Adrenal gland (tissue), 9 donors: ENCODE measurements at regions not wholly inside any gene's neighbourhood (a gene's known extent, or its start where the extent isn't known, plus 50 kb on each side); places are given as distances from the start of the nearest gene placed in this dataset.
"Not testable (repeated sequence)": the region's sequence is repeated elsewhere in the genome, so short reads cannot be mapped to it uniquely, and the experiment has no call there.

ENCODE experiments used
- DNase-seq, 7 donors: peaks; one replicate each; pipeline ENCODE4 v3.0.0-alpha.2; 2019 to 2020
- H3K27ac ChIP-seq, 5 donors: fragments of 200-600 bp; sonication (generic) in 4 of 5; 1 replicate in 3 of 5; 2 replicates in 2 of 5; pipeline versions ENCODE4 v1.5.1 to v1.8.0; 2016 to 2020; ENCODE audit warnings: mild to moderate bottlenecking in 1 of 5
- H3K27me3 ChIP-seq: fragments of 200-600 bp; 2 replicates; pipeline ENCODE4 v1.8.0; 2021
- H3K36me3 ChIP-seq, 2 donors: fragments of 200-600 bp; replicated peaks in 1 of 2; 1 replicate in 1 of 2; 2 replicates in 1 of 2; pipeline versions ENCODE4 v1.5.1 to v1.8.0; 2018 to 2022
- H3K4me1 ChIP-seq, 2 donors: fragments of 200-600 bp; replicated peaks in 1 of 2; 1 replicate in 1 of 2; 2 replicates in 1 of 2; pipeline versions ENCODE4 v1.5.1 to v1.8.0; 2018 to 2021
- H3K4me3 ChIP-seq, 4 donors: fragments of 200-600 bp; sonication (generic) in 3 of 4; one replicate each; pipeline ENCODE4 v1.5.1; 2016 to 2018
- H3K9me3 ChIP-seq, 3 donors: fragments of 200-600 bp; sonication (generic) in 1 of 3; replicated peaks in 1 of 3; 1 replicate in 2 of 3; 2 replicates in 1 of 3; pipeline versions ENCODE4 v1.5.1 to v1.8.0; 2016 to 2021
- CTCF ChIP-seq, 6 experiments: fragments of 450-650 bp in 4 of 6; fragments of 200-600 bp in 2 of 6; sonication (generic) in 1 of 6; IDR thresholded peaks; 1 replicate in 5 of 6; 2 replicates in 1 of 6; pipeline versions ENCODE4 v1.5.1 to v1.8.0; 2016 to 2021; ENCODE audit warnings: antibody characterized with exemption in 6 of 6, mild to moderate bottlenecking in 2 of 6, moderate library complexity in 1 of 6
- POLR2A ChIP-seq, 2 donors: fragments of 450-650 bp; IDR thresholded peaks; one replicate each; pipeline ENCODE4 v1.6.1; 2017; ENCODE audit warnings: antibody characterized with exemption in 2 of 2, mild to moderate bottlenecking in 2 of 2, moderate library complexity in 1 of 2
- WGBS, 4 donors: extraction: QIAGEN DNeasy Blood & Tissue Kit in 2 of 4; methylation state at CpG; one replicate each; pipeline versions ENCODE4 v1.1.5 to v1.1.7; 2013 to 2017; 5-methylcytosine and 5-hydroxymethylcytosine counted together
- intact Hi-C, 2 donors: fragments of 100-400 bp; cut with DNase I; formaldehyde crosslinking; loops; one replicate each; pipeline versions ENCODE4 v1.14.1 to v1.15.0; 2022 to 2023
- donor health status: healthy with polysubstance abuse.
- donor health status: Bipolar disorder and iron deficiency.
- donor health status: DM: yes; HTN: yes; CAD: no.
- donor health status: DM: no; HTN: no; CAD: no.
- donor health status: DM: no; HTN: no; CAD: no.

GRCh38 chr10:81576336-81576735, 298.7 kb upstream of the NRG3 start:
- H3K9me3 ChIP-seq: no peaks in the 10 kb centered on the region
- no peak for DNase-seq
- intact Hi-C loops: no loop called here
- TF ChIP-seq POLR2A (IDR thresholded peaks at IDR 0.05) (no peak), CTCF (IDR thresholded peaks at IDR 0.05) (no peak)
- H3K4me1 ChIP-seq: no peaks in the 10 kb centered on the region
- H3K27ac ChIP-seq: no peak overlapping the region
- H3K36me3 ChIP-seq: no peaks in the 10 kb centered on the region
- WGBS, 4 donors: 93 to 100% (median 97%) methylated on average over 2 of the region's 2 CpGs
- no peaks in the 10 kb centered on the region for H3K27me3 ChIP-seq
- H3K4me3 ChIP-seq: no peak overlapping the region

GRCh38 chr10:81594991-81595390, 280.0 kb upstream of the NRG3 start:
- 63 to 79% (median 71%) methylated on average over 1 of the region's 1 CpG for WGBS, 4 donors
- intact Hi-C loops: no loop called here

DNA sequence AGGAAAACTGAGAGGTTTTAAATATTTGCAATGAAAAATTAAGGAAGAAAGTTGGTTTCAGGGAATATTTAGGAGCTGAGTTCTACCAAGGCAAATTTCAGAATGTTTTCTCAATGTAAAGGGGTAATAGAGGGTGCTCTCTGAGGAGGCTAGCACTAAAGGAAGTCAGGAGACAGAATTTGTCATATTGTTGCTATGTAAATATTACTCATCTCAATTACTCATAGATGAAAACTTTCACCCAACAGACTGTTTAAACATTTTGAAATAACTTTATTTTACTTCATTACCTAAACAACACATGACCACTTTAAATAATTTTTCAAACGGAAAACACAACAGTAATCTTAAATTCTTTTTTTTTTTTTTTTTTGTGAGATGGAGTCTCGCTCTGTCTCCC, 274.8 kb upstream of the NRG3 start:
- Histone ChIP-seq H3K36me3 (no peaks in the 10 kb centered on the region), H3K4me1 (no peaks in the 10 kb centered on the region), H3K9me3 (no peaks in the 10 kb centered on the region), H3K4me3 (no peak overlapping the region), H3K27ac (no peak overlapping the region), H3K27me3 (no peaks in the 10 kb centered on the region)
- intact Hi-C loops: no loop called here
- DNase-seq: no peak
- no peak for TF ChIP-seq CTCF (IDR thresholded peaks at IDR 0.05)
- no peak for TF ChIP-seq POLR2A (IDR thresholded peaks at IDR 0.05)
- 65 to 85% (median 77%) methylated on average over 2 of the region's 2 CpGs for WGBS, 4 donors

More at GRCh38 chr10:81594991-81595390, 280.0 kb upstream of the NRG3 start:
- Histone ChIP-seq H3K36me3 (no peaks in the 10 kb centered on the region), H3K4me3 (no peak overlapping the region), H3K27me3 (no peaks in the 10 kb centered on the region), H3K27ac (no peak overlapping the region), H3K9me3 (no peaks in the 10 kb centered on the region), H3K4me1 (no peaks in the 10 kb centered on the region)
- TF ChIP-seq POLR2A (IDR thresholded peaks at IDR 0.05): no peak
- no peak for DNase-seq

DNA sequence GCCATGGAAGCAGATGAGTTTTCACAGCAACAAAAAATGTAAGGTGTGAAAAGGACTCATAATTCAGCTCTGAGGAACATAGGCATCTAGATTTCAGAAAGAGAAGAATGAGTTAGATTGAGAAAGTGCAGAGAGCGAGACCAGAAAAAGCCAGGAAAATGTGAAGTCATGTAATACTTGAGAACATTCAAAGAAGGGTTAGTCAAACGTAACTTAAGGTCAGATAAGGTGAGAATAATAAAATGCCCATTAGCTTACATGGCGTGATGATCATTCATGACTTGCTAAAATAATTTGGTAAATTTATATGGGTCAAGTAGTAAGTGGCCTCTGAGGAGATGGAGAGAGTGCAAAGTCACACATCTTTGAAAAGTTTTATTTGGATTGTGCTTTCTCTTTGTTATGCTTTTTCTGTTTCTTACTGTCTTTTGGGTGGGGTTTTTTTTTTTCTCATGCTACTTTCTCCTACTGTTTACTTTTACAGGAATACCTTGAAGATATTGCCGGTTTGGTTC, 271.8 kb upstream of the NRG3 start:
- DNase-seq: no peak
- WGBS, 4 donors: 65 to 79% (median 70%) methylated on average over 4 of the region's 4 CpGs
- H3K4me3 ChIP-seq: no peak overlapping the region
- no peaks in the 10 kb centered on the region for H3K4me1 ChIP-seq
- no peaks in the 10 kb centered on the region for H3K36me3 ChIP-seq
- H3K27me3 ChIP-seq: no peaks in the 10 kb centered on the region
- intact Hi-C loops: no loop called here
- H3K9me3 ChIP-seq: no peaks in the 10 kb centered on the region
- H3K27ac ChIP-seq: no peak overlapping the region
- TF ChIP-seq CTCF (IDR thresholded peaks at IDR 0.05): no peak
- no peak for TF ChIP-seq POLR2A (IDR thresholded peaks at IDR 0.05)

DNA sequence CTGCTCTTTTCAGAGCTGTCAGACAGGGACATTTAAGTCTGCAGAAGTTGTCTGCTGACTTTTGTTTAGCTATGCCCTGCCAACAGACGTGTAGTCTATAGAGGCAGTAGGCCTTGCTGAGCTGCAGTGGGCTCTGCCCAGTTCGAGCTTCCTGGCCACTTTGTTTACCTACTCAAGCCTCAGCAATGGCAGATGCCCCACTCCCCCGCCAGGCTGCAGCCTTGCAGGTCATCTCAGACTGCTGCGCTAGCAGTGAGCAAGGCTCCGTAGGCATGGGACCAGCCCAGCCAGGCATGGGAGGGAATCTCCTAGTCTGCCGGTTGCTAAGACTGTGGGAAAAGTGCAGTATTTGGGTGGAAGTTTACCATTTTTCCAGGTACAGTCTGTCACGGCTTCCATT, 230.5 kb upstream of the NRG3 start:
- intact Hi-C loops, H3K27me3 ChIP-seq, H3K9me3 ChIP-seq, DNase-seq, H3K36me3 ChIP-seq, H3K27ac ChIP-seq, H3K4me1 ChIP-seq, H3K4me3 ChIP-seq: not testable (repeated sequence)
- WGBS, 4 donors: 73 to 91% (median 78%) methylated on average over 3 to 7 of the region's 7 CpGs
